ENCODE measurements at regions not wholly inside any gene's neighbourhood (a gene's known extent, or its start where the extent isn't known, plus 50 kb on each side); places are given as distances from the start of the nearest gene placed in this dataset.

DNA sequence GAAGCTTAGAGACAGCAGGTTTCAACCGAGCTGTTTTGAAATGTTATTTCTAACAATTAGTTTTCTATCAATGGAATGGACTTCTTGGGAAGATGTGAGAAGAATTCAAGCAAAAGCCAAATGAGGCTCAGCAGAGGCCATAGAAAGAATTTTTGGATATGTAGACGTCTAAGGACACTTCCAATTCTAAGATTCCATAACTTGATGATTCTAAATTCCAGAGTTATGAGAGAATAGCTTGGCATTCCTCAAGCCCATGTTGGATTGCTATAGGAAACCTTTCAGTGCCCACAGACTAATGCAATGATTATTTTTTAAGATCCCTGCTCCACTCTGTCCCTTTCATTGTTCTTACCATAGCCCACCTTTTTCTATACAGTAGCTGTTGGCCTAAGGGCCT, 77.2 kb upstream of the PALS2 start:
- H3K27ac ChIP-seq (ENCODE audit: low read depth, low read length): no peak overlapping the region
- ChIA-PET CTCF (no interaction called here), POLR2A (no interaction called here)
- no peak overlapping the region for H3K4me3 ChIP-seq (ENCODE audit: low read depth, low read length)
- TF ChIP-seq CTCF (IDR thresholded peaks at IDR 0.05; ENCODE audit: low read depth, low read length): no peak
- DNase-seq (ENCODE audit: low read depth, low spot score): no peak
- H3K27me3 ChIP-seq (ENCODE audit: control insufficient read depth, insufficient read depth, low read length): peaks cover 10% of the 10 kb centered on the region
- no peaks in the 10 kb centered on the region for H3K9me3 ChIP-seq (ENCODE audit: control insufficient read depth, insufficient read depth, low read length)

DNA sequence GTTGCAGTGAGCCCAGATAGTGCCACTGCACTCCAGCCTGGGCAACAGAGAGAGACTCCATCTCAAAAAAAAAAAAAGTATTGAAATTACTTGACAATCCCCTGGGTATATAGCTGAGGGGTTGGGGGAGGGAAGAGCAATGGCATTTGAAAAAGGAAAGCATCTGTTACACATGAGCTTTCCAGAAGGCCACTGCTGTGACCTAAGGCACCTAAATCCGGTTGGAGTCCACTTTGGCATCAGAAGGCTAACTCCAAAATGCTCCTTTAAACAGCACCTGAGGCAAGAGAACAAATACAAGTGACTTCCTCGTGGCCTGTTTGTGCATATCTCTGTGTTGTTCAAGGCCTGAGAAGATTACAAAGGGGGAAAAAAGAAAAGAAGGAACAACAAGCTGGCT, 74.8 kb upstream of the PALS2 start:
- POLR2A ChIA-PET: no interaction called here
- Histone ChIP-seq H3K9me3 (ENCODE audit: control insufficient read depth, insufficient read depth, low read length) (no peaks in the 10 kb centered on the region), H3K4me3 (ENCODE audit: low read depth, low read length) (no peak overlapping the region), H3K27ac (ENCODE audit: low read depth, low read length) (no peak overlapping the region), H3K27me3 (ENCODE audit: control insufficient read depth, insufficient read depth, low read length) (peaks cover 11% of the 10 kb centered on the region)
- no peak for DNase-seq (ENCODE audit: low read depth, low spot score)
- CTCF ChIA-PET: no interaction called here
- TF ChIP-seq CTCF (IDR thresholded peaks at IDR 0.05; ENCODE audit: low read depth, low read length): no peak

- no peak for DNase-seq (ENCODE audit: low read depth, low spot score)
- Histone ChIP-seq H3K4me3 (ENCODE audit: low read depth, low read length) (no peak overlapping the region), H3K27ac (ENCODE audit: low read depth, low read length) (no peak overlapping the region), H3K27me3 (ENCODE audit: control insufficient read depth, insufficient read depth, low read length) (peaks cover 11% of the 10 kb centered on the region), H3K9me3 (ENCODE audit: control insufficient read depth, insufficient read depth, low read length) (no peaks in the 10 kb centered on the region)
- CTCF ChIA-PET: no interaction called here
- no peak for TF ChIP-seq CTCF (IDR thresholded peaks at IDR 0.05; ENCODE audit: low read depth, low read length)
- POLR2A ChIA-PET: no interaction called here
Observed at GRCh38 chr7:24499871-24500270, 73.4 kb upstream of the PALS2 start.

GRCh38 chr7:24500599-24500998, 72.7 kb upstream of the PALS2 start:
- no peak for TF ChIP-seq CTCF (IDR thresholded peaks at IDR 0.05; ENCODE audit: low read depth, low read length)
- DNase-seq (ENCODE audit: low read depth, low spot score): no peak
- Histone ChIP-seq H3K27me3 (ENCODE audit: control insufficient read depth, insufficient read depth, low read length) (peaks cover 11% of the 10 kb centered on the region), H3K4me3 (ENCODE audit: low read depth, low read length) (no peak overlapping the region), H3K9me3 (ENCODE audit: control insufficient read depth, insufficient read depth, low read length) (no peaks in the 10 kb centered on the region), H3K27ac (ENCODE audit: low read depth, low read length) (no peak overlapping the region)
- ChIA-PET POLR2A (no interaction called here), CTCF (no interaction called here)

DNA sequence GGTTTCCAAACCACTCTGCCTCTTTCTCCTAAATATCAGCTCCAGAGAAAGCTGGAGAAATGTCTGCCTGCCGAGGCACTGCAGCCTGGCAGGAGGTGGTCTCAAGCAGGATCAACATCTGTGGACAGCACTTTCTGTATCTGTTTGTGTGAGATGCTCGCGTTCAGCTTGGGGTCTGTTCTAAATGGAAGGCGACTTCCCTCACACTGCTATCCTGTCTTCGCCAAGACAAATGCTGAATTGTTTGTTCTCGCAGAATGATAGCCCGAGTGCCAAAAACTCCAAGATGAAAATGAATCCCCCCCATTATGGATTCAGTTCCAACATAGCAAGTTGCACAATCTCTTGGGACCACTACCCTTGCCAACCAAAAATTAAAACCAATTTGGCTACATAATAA, 72.2 kb upstream of the PALS2 start:
- no peak for DNase-seq (ENCODE audit: low read depth, low spot score)
- TF ChIP-seq CTCF (IDR thresholded peaks at IDR 0.05; ENCODE audit: low read depth, low read length): no peak
- ChIA-PET CTCF (no interaction called here), POLR2A (no interaction called here)
- no peak overlapping the region for H3K27ac ChIP-seq (ENCODE audit: low read depth, low read length)
- H3K27me3 ChIP-seq (ENCODE audit: control insufficient read depth, insufficient read depth, low read length): peaks cover 11% of the 10 kb centered on the region
- H3K9me3 ChIP-seq (ENCODE audit: control insufficient read depth, insufficient read depth, low read length): no peaks in the 10 kb centered on the region
- H3K4me3 ChIP-seq (ENCODE audit: low read depth, low read length): no peak overlapping the region
